GM12873 (cell line): ENCODE measurements at regions not wholly inside any gene's neighbourhood (a gene's known extent, or its start where the extent isn't known, plus 50 kb on each side); places are given as distances from the start of the nearest gene placed in this dataset.

Source experiments
- CTCF ChIP-seq: IDR thresholded peaks from 2 replicates; pipeline ENCODE4 v1.5.1; 2012; ENCODE audit warnings: low read depth, mild to moderate bottlenecking, moderate library complexity, low read length, control low read depth; ENCODE audit not compliant: insufficient read depth; ENCODE audit errors: missing control alignments

- TF ChIP-seq CTCF = no peak
Measured at GRCh38 chr5:94080390-94080789, 339.0 kb upstream of the POU5F2 start.

DNA sequence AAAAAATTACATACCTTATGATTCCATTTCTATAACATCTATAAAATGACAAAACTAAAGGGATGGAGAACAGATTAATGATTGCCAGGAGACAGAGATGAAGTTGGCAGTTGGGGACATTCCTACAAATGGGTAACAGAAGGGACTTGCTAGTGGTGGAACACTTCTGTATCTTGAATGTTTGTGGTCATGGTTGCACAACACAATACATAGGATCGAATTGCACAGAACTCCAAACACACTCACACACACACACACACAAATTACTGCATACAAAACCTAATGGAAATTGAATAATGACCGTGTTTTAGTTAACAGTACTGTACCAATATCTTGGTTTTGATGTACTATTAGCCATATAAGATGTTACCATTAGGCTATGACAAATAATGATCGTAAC, 330.7 kb upstream of the POU5F2 start:
- no peak for TF ChIP-seq CTCF

DNA sequence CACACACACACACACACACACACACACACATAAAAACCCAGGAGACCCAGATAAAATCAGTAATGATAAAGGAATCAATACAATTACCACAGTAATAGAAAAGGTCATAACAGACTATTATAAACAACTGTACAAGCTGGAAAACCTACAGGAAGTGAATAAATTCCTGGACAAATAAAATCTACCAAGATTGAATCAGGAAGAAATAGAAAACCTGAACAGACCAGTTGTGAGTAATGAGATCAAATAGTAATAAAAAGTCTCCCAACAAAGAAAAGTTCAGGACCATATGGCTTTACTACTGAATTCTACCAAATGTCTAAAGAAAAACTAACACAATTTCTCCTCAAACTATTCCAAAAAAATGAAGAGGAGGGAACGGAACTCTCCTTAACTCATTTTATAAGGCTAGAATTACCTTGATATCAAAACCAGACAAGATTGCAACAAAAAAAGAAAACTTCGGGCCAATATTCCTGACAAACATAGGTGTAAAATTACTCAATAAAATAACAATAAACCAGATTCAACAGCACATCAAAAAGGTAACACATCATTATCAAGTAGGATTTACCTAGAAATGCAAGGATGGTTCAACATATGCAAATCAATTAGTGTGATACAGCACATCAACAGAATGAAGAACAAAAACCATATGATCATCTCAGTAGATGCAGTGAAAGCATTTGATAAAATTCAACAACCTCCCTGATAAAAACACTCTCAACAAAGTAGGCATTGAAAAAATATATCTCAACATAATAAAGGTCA, 325.2 kb upstream of the POU5F2 start:
- no peak for TF ChIP-seq CTCF

- TF ChIP-seq CTCF = no peak
Measured at GRCh38 chr5:94064025-94064424, 322.6 kb upstream of the POU5F2 start.

DNA sequence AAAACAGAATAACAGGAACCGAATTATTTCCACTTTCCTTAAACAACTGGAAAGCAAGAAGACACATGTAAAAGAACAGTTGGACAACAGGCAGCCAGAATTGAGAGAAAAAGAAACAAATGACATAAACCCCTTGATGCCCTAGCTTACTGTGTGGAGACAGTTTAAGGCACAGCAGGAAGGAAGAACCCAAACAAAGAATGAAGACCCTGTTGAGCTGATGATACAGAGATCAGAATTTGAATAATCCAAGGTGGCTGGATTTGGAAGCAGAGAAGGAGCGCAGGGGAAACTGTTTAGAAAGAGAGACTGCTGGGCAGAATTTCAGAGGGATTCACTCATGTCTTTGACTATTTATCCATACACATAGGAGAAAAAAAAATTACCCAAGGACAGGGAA, 316.3 kb upstream of the POU5F2 start:
- TF ChIP-seq CTCF = no peak

DNA sequence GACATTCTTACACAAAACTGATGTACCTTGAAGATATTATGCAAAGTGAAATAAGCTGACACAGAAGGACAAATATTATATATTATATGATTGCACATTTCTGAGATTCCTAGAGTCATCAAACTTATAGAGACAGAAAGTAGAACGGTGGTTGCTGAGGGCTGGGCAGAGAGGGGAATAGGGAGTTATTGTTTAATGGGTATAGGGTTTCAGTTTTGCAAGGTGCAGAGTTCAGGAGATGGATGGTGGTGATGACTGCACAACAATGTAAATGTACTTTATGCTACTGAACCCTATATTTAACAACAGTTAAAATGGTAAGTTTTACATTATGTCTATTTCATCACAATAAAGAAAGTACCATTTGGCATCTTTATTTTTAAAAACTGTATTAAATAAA, 315.8 kb upstream of the POU5F2 start:
- TF ChIP-seq CTCF = no peak

- no peak for TF ChIP-seq CTCF
Measured at GRCh38 chr5:94045839-94046782, 304.7 kb upstream of the POU5F2 start.
